PC-3 (cell line): ENCODE measurements at regions not wholly inside any gene's neighbourhood (a gene's known extent, or its start where the extent isn't known, plus 50 kb on each side); places are given as distances from the start of the nearest gene placed in this dataset.

Experiments
- EZH2 ChIP-seq: fragments of 300-600 bp; sonication (generic); IDR thresholded peaks from one replicate; pipeline ENCODE4 v1.6.1; 2017; ENCODE audit warnings: antibody characterized with exemption, mild to moderate bottlenecking, low read length; ENCODE audit not compliant: unreplicated experiment
- TF ChIP-seq, protein P1 (sequence below): fragments of 300-600 bp; sonication (generic); conservative IDR thresholded peaks from 2 replicates; pipeline ENCODE4 v1.5.1; 2017; ENCODE audit warnings: antibody characterized with exemption, low read depth, mild to moderate bottlenecking, low read length

DNA sequence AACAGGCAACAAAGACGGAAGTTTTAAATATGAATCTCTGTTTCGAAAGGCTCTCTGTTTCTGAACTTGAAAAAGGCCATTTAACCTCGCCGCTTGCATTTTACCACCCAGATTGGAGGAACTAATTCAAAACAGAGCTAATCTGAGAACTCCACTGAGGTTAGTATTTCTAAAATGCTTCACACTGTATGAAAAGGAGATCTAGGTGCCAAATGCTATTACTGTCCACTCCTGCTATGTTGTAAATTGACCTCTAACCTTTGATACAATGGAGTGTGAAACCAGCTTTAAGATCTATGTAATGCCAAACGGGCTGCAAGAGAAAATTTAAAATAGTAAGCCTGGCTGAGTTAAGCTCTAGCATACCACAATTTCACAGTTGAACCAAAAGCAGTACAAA is 364.5 kb downstream of the IRS1 start:
- TF ChIP-seq EZH2 = no peak
- TF ChIP-seq, protein P1, sequence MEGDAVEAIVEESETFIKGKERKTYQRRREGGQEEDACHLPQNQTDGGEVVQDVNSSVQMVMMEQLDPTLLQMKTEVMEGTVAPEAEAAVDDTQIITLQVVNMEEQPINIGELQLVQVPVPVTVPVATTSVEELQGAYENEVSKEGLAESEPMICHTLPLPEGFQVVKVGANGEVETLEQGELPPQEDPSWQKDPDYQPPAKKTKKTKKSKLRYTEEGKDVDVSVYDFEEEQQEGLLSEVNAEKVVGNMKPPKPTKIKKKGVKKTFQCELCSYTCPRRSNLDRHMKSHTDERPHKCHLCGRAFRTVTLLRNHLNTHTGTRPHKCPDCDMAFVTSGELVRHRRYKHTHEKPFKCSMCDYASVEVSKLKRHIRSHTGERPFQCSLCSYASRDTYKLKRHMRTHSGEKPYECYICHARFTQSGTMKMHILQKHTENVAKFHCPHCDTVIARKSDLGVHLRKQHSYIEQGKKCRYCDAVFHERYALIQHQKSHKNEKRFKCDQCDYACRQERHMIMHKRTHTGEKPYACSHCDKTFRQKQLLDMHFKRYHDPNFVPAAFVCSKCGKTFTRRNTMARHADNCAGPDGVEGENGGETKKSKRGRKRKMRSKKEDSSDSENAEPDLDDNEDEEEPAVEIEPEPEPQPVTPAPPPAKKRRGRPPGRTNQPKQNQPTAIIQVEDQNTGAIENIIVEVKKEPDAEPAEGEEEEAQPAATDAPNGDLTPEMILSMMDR = no peak
